ENCODE measurements at regions not wholly inside any gene's neighbourhood (a gene's known extent, or its start where the extent isn't known, plus 50 kb on each side); places are given as distances from the start of the nearest gene placed in this dataset.

DNA sequence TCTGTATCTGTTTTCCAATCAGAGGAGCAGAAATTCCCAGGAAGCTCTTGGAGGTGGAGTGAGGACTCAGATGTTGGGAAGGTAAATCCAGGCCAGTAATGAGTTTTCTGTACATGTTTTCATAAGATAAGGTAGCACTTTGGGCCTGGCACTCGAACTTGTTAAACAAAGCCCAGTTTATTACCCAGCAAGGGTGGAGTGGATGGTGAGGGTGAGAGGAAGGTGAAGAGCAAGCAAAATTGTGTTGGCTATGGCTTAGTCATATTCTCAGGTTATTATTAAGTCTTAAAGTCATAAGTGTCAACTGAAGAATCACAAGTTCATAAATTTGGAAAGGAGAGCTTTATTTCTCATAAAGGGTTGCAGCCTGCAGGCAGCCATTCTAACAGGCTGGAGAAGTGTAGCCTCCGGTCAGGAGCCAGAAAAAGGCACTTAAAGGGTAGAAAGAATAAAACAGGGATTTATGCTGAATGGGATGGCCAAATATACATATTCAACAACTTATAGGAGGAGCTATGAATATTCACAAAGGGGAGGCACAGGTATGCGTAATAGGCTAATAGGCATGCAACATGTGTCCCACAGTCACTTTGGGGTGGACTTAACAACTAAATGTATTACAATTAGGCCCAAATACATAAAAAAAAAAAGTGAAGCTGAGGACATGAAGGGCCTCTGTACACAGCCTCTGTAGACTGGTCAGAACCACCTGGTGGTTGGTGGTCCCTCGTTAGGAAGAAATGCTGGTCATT is 523.9 kb downstream of the LMO4 start:
- TF ChIP-seq, protein P1, sequence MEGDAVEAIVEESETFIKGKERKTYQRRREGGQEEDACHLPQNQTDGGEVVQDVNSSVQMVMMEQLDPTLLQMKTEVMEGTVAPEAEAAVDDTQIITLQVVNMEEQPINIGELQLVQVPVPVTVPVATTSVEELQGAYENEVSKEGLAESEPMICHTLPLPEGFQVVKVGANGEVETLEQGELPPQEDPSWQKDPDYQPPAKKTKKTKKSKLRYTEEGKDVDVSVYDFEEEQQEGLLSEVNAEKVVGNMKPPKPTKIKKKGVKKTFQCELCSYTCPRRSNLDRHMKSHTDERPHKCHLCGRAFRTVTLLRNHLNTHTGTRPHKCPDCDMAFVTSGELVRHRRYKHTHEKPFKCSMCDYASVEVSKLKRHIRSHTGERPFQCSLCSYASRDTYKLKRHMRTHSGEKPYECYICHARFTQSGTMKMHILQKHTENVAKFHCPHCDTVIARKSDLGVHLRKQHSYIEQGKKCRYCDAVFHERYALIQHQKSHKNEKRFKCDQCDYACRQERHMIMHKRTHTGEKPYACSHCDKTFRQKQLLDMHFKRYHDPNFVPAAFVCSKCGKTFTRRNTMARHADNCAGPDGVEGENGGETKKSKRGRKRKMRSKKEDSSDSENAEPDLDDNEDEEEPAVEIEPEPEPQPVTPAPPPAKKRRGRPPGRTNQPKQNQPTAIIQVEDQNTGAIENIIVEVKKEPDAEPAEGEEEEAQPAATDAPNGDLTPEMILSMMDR (conservative IDR thresholded peaks at IDR 0.05): no peak
- H3K27ac ChIP-seq: no peak overlapping the region

DNA sequence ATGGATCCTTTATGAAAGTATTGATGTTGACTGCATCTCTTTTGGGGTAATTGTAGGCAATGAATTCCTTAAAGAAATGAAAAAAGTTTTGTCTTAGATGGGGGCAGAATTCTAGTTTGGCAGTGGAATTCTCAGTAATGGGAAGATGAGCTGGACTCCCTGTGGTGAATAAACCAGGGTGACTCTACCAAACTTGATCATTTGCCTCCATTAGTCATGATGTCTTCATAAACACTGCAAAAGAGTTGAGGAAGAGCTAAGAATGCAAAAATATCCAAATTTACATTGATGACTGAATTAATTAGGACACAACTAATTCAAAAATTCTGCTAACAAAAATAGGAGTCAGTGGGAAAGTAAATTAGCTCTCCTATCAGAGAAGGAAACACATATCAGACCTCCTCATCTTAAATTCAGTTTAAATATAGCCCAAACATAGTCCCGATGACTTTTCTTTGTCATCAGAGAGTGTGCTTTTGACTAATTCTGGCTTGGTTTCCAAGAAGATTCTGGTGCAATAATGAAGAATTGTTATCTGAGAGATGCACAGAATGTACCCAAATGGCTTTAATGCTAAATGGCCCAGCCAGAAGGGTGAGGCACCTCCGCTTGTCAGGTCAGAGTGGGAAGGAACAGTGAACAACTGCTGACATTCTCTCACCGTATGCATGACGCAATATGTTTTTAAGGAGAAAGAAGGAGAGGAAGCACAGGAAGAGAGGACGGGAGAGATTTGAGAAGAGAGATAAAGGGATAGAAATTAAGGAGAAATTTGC is 525.1 kb downstream of the LMO4 start:
- TF ChIP-seq, protein P1 (conservative IDR thresholded peaks at IDR 0.05): no peak
- H3K27ac ChIP-seq: no peak overlapping the region

DNA sequence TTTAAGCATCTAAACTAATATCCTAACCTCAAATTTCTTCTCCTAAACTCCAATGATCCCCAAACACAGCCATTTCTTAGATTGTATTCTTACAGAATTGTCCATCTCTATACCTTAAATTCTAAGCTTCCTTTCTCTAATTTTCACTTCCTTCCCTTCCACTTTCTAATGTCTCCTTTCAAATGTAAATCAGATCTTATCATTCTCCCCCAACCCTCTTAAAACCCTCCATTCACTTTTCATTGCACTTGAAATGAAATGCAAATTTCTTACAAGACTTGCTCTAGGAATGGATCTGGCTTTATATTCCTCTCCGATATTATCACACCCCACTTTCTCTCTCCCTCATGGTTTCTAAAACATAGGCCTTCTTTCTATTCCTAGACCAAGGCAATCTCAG is 534.6 kb downstream of the LMO4 start:
- no peak overlapping the region for H3K27ac ChIP-seq
- TF ChIP-seq, protein P1 (conservative IDR thresholded peaks at IDR 0.05): no peak

DNA sequence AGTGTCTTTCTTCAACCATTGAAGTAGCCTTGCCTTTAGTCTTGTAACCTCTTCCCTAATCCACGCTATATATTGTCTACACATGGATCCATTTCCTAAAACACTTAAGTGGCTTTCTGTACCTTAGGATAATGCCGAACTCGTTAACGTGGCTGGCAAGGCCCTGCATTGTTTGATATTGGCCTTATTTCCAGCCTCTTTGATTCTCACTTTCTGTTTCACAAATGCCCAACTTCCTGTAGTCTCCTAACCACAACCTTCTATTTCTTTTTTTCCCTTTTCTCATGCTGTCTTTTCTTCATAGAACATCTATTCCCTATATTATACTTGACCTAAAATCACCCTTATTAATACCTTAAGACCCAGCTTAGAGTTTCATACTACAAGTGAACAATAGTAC is 536.0 kb downstream of the LMO4 start:
- H3K27ac ChIP-seq: no peak overlapping the region
- TF ChIP-seq, protein P1 (conservative IDR thresholded peaks at IDR 0.05): no peak

DNA sequence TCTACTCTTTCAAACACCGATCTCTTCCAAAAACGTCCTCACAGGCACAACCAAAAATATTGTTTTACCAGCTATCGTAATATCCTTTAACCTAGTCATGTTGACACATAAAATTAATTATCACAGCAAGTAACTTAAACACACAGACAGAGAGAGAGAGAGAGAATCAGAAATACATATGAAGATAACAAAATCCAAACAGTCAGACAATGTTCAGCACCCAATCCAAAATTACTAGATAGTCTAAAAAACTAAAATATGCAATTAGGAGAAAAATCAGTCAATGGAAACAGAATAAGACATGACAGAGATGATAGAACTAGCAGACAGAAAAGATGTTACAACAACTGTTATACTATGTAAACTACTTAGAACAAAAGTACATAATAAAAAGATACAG is 537.7 kb downstream of the LMO4 start:
- H3K27ac ChIP-seq: no peak overlapping the region
- TF ChIP-seq, protein P1 (conservative IDR thresholded peaks at IDR 0.05): no peak

DNA sequence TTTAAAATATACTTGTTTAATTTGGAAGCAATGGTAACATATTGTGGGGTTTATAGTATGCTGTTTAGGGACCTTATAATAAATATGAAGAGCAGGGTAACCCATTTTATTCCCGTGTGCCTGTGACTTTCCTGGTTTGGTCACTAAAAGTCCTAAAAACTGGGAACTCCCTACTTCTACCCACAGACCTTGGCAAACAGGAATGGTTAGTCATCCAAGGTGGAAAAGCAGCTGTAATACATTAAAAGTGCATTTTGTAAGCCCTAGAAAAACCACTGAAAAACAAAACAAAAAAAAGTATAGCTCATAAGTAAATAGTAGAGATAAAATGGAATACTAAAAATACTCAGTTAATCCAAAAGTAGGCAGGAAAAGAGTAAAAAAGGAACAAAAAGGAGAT is 538.9 kb downstream of the LMO4 start:
- H3K27ac ChIP-seq: no peak overlapping the region
- TF ChIP-seq, protein P1 (conservative IDR thresholded peaks at IDR 0.05): no peak

DNA sequence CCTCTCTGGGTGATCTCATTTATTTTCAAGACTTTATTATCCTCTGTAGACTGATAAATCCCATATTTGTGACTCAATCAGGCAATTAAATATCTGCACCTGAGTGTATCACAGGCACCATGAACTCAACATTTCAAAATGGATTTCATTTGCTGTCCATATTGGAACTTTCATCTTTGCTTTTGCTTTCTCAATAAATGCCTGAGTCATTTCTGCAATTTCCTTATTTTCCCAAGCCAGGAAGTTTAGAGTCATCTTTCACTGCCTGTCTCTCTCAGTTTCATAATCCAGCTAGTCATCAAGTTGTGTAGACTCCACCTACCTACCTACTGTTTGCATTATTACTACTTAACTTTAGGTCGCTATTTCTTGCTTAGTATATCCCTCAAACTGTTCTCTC is 540.9 kb downstream of the LMO4 start:
- H3K27ac ChIP-seq: no peak overlapping the region

More for the DNA sequence above, 540.9 kb downstream of the LMO4 start:
- TF ChIP-seq, protein P1 (conservative IDR thresholded peaks at IDR 0.05): no peak
